ENCODE measurements at regions not wholly inside any gene's neighbourhood (a gene's known extent, or its start where the extent isn't known, plus 50 kb on each side); places are given as distances from the start of the nearest gene placed in this dataset.
"Not testable (repeated sequence)": the region's sequence is repeated elsewhere in the genome, so short reads cannot be mapped to it uniquely, and the experiment has no call there.

GRCh38 chr5:99275128-99275527 lies 346.3 kb upstream of the CHD1 start:
- no peak for DNase-seq

- no peak for DNase-seq
Measured at GRCh38 chr5:99272576-99272975, 343.8 kb upstream of the CHD1 start.

- DNase-seq = no peak
Measured at GRCh38 chr5:99258819-99259218, 330.0 kb upstream of the CHD1 start.

GRCh38 chr5:99248066-99248465 lies 319.3 kb upstream of the CHD1 start:
- DNase-seq = no peak

- DNase-seq = no peak
Measured at GRCh38 chr5:99247346-99247745, 318.5 kb upstream of the CHD1 start.

GRCh38 chr5:99243111-99243510 lies 314.3 kb upstream of the CHD1 start:
- DNase-seq = no peak

- DNase-seq = no peak
Measured at GRCh38 chr5:99239826-99240360, 311.1 kb upstream of the CHD1 start.

- no peak for DNase-seq
Measured at GRCh38 chr5:99191206-99191745, 262.5 kb upstream of the CHD1 start.

- no peak for DNase-seq
Measured at GRCh38 chr5:99187611-99188010, 258.8 kb upstream of the CHD1 start.

- DNase-seq = no peak
Measured at GRCh38 chr5:99179206-99179605, 250.4 kb upstream of the CHD1 start.

GRCh38 chr5:99177796-99178195 lies 249.0 kb upstream of the CHD1 start:
- no peak for DNase-seq

- no peak for DNase-seq
Measured at GRCh38 chr5:99176186-99176585, 247.4 kb upstream of the CHD1 start.

- no peak for DNase-seq
Measured at GRCh38 chr5:99169309-99169708, 240.5 kb upstream of the CHD1 start.

GRCh38 chr5:99161538-99161937 lies 232.7 kb upstream of the CHD1 start:
- not testable (repeated sequence) for DNase-seq

- no peak for DNase-seq
Measured at GRCh38 chr5:99156688-99157087, 227.9 kb upstream of the CHD1 start.

GRCh38 chr5:99143283-99143795 lies 214.5 kb upstream of the CHD1 start:
- DNase-seq = not testable (repeated sequence)

GRCh38 chr5:99141534-99142128 lies 212.8 kb upstream of the CHD1 start:
- no peak for DNase-seq

- DNase-seq = no peak
Measured at GRCh38 chr5:99138911-99139310, 210.1 kb upstream of the CHD1 start.

- DNase-seq = no peak
Measured at GRCh38 chr5:99133921-99134320, 205.1 kb upstream of the CHD1 start.

- DNase-seq = no peak
Measured at GRCh38 chr5:99129768-99130501, 201.1 kb upstream of the CHD1 start.

GRCh38 chr5:99122976-99123375 lies 194.2 kb upstream of the CHD1 start:
- DNase-seq = no peak

GRCh38 chr5:99119326-99119725 lies 190.5 kb upstream of the CHD1 start:
- no peak for DNase-seq

GRCh38 chr5:99116526-99116925 lies 187.7 kb upstream of the CHD1 start:
- DNase-seq = no peak

- no peak for DNase-seq
Measured at GRCh38 chr5:99109894-99110293, 181.1 kb upstream of the CHD1 start.
